Liver (tissue), 8 donors: ENCODE measurements at regions not wholly inside any gene's neighbourhood (a gene's known extent, or its start where the extent isn't known, plus 50 kb on each side); places are given as distances from the start of the nearest gene placed in this dataset.

Experiments used
- DNase-seq: peaks from one replicate; pipeline ENCODE4 v3.0.0-alpha.2; 2017; ENCODE audit warnings: low spot score
- H3K27ac ChIP-seq, 2 donors: one replicate each; pipeline ENCODE4 v1.7.0; 2013; ENCODE audit warnings: inconsistent platforms in 2 of 2, low read length in 2 of 2, control low read depth in 1 of 2, low read depth in 1 of 2, mild to moderate bottlenecking in 1 of 2
- H3K27me3 ChIP-seq, 4 donors: one replicate each; pipeline versions ENCODE4 v1.6.1 to v1.7.0; 2013; ENCODE audit warnings: low read length in 3 of 4, inconsistent platforms in 1 of 4, mild to moderate bottlenecking in 1 of 4, moderate library complexity in 1 of 4; ENCODE audit not compliant: control insufficient read depth in 4 of 4, insufficient read depth in 4 of 4
- H3K36me3 ChIP-seq, 4 donors: one replicate each; pipeline versions ENCODE4 v1.6.1 to v1.7.0; 2013; ENCODE audit warnings: low read length in 3 of 4, mild to moderate bottlenecking in 3 of 4, low read depth in 1 of 4, moderate library complexity in 1 of 4; ENCODE audit not compliant: control insufficient read depth in 4 of 4, insufficient read depth in 3 of 4
- H3K4me1 ChIP-seq, 4 donors: one replicate each; pipeline versions ENCODE4 v1.6.1 to v1.7.0; 2013; ENCODE audit warnings: low read length in 3 of 4, mild to moderate bottlenecking in 3 of 4, moderate library complexity in 1 of 4; ENCODE audit not compliant: control insufficient read depth in 4 of 4, insufficient read depth in 4 of 4
- H3K4me3 ChIP-seq, 3 donors: one replicate each; pipeline versions ENCODE4 v1.6.1 to v1.7.0; 2013; ENCODE audit warnings: low read length in 3 of 3, control low read depth in 1 of 3, low read depth in 1 of 3, mild to moderate bottlenecking in 1 of 3
- H3K9ac ChIP-seq, 2 donors: one replicate each; pipeline ENCODE4 v1.7.0; 2013; ENCODE audit warnings: low read length in 2 of 2, mild to moderate bottlenecking in 2 of 2, moderate library complexity in 2 of 2, control low read depth in 1 of 2, low read depth in 1 of 2
- H3K9me3 ChIP-seq, 4 donors: one replicate each; pipeline versions ENCODE4 v1.6.1 to v1.7.0; 2013; ENCODE audit warnings: low read length in 3 of 4; ENCODE audit not compliant: control insufficient read depth in 4 of 4
- EGR1 ChIP-seq, 2 donors: IDR thresholded peaks; 2 replicates each; pipeline ENCODE4 v1.6.1; 2016 to 2018; ENCODE audit warnings: antibody characterized with exemption in 2 of 2, low read depth in 2 of 2
- FOXA1 ChIP-seq: IDR thresholded peaks from 2 replicates; pipeline ENCODE4 v1.6.1; 2016; ENCODE audit warnings: antibody characterized with exemption
- FOXA2 ChIP-seq: IDR thresholded peaks from 2 replicates; pipeline ENCODE4 v1.6.1; 2016; ENCODE audit warnings: antibody characterized with exemption
- GABPA ChIP-seq, 2 donors: IDR thresholded peaks in 1 of 2; conservative IDR thresholded peaks in 1 of 2; 2 replicates each; pipeline ENCODE4 v1.6.1; 2016; ENCODE audit warnings: antibody characterized with exemption in 2 of 2, mild to moderate bottlenecking in 1 of 2, moderate library complexity in 1 of 2
- HNF4A ChIP-seq, 2 donors: conservative IDR thresholded peaks; 2 replicates each; pipeline ENCODE4 v1.6.1; 2016; ENCODE audit warnings: antibody characterized with exemption in 2 of 2, mild to moderate bottlenecking in 2 of 2
- HNF4G ChIP-seq: IDR thresholded peaks from 2 replicates; pipeline ENCODE4 v1.6.1; 2016; ENCODE audit warnings: antibody characterized with exemption
- JUND ChIP-seq, 2 donors: IDR thresholded peaks; 2 replicates each; pipeline ENCODE4 v1.6.1; 2016; ENCODE audit warnings: antibody characterized with exemption in 2 of 2
- NR2F2 ChIP-seq: IDR thresholded peaks from 2 replicates; pipeline ENCODE4 v1.6.1; 2016; ENCODE audit warnings: antibody characterized with exemption
- RAD21 ChIP-seq, 2 donors: IDR thresholded peaks; 2 replicates each; pipeline ENCODE4 v1.6.1; 2016; ENCODE audit warnings: antibody characterized with exemption in 2 of 2, mild to moderate bottlenecking in 2 of 2
- RXRA ChIP-seq, 2 donors: IDR thresholded peaks; 2 replicates each; pipeline ENCODE4 v1.6.1; 2017 to 2018; ENCODE audit warnings: antibody characterized with exemption in 2 of 2, mild to moderate bottlenecking in 1 of 2
- SP1 ChIP-seq: IDR thresholded peaks from 2 replicates; pipeline ENCODE4 v1.6.1; 2018; ENCODE audit warnings: antibody characterized with exemption, mild to moderate bottlenecking
- TAF1 ChIP-seq: conservative IDR thresholded peaks from 2 replicates; pipeline ENCODE4 v1.6.1; 2016; ENCODE audit warnings: antibody characterized with exemption, mild to moderate bottlenecking
- YY1 ChIP-seq: IDR thresholded peaks from 2 replicates; pipeline ENCODE4 v1.6.1; 2016; ENCODE audit warnings: antibody characterized with exemption, mild to moderate bottlenecking
- WGBS: extraction: QIAGEN DNeasy Blood & Tissue Kit; methylation state at CpG from one replicate; pipeline ENCODE4 v1.1.7; 2013; 5-methylcytosine and 5-hydroxymethylcytosine counted together
- TF ChIP-seq, protein P1 (sequence below): IDR thresholded peaks from 2 replicates; pipeline ENCODE4 v1.6.1; 2016; ENCODE audit warnings: antibody characterized with exemption, mild to moderate bottlenecking
- TF ChIP-seq, protein P2 (sequence below): IDR thresholded peaks from 2 replicates; pipeline ENCODE4 v1.6.1; 2016; ENCODE audit warnings: antibody characterized with exemption
- TF ChIP-seq, protein P3 (sequence below): IDR thresholded peaks from 2 replicates; pipeline ENCODE4 v1.6.1; 2016; ENCODE audit warnings: antibody characterized with exemption
- TF ChIP-seq, protein P4 (sequence below): fragments of 150-350 bp; IDR thresholded peaks from 2 replicates; pipeline ENCODE4 v1.5.1; 2017; ENCODE audit warnings: improper control_type of control experiment, low read depth, low read length; ENCODE audit not compliant: missing input control
- TF ChIP-seq, protein P5 (sequence below): IDR thresholded peaks from 2 replicates; pipeline ENCODE4 v1.6.1; 2016; ENCODE audit warnings: antibody characterized with exemption
- donor health status: healthy.
- donor health status: healthy.
- donor health status: healthy.
- donor health status: healthy.
- donor health status: healthy.

DNA sequence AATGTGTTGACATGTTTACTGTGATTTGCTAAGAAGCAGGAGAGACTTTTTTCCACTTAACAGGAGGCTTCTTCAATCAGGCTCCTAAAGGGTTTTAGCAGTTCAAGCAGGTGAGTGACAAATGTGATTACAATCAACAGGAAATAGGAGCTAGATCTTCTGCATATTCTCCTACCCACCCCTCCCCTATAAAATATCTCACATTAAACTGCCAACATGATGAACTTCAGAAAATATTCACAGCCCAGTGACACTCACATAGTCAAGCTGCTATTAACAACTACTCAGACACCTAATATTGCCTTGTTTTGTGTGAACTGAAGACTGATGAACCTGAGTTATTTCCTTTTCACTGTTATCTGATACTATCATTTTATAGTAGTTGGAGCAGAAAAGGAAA is 55.9 kb upstream of the ANTXR2 start (continued):
- TF ChIP-seq, protein P1, sequence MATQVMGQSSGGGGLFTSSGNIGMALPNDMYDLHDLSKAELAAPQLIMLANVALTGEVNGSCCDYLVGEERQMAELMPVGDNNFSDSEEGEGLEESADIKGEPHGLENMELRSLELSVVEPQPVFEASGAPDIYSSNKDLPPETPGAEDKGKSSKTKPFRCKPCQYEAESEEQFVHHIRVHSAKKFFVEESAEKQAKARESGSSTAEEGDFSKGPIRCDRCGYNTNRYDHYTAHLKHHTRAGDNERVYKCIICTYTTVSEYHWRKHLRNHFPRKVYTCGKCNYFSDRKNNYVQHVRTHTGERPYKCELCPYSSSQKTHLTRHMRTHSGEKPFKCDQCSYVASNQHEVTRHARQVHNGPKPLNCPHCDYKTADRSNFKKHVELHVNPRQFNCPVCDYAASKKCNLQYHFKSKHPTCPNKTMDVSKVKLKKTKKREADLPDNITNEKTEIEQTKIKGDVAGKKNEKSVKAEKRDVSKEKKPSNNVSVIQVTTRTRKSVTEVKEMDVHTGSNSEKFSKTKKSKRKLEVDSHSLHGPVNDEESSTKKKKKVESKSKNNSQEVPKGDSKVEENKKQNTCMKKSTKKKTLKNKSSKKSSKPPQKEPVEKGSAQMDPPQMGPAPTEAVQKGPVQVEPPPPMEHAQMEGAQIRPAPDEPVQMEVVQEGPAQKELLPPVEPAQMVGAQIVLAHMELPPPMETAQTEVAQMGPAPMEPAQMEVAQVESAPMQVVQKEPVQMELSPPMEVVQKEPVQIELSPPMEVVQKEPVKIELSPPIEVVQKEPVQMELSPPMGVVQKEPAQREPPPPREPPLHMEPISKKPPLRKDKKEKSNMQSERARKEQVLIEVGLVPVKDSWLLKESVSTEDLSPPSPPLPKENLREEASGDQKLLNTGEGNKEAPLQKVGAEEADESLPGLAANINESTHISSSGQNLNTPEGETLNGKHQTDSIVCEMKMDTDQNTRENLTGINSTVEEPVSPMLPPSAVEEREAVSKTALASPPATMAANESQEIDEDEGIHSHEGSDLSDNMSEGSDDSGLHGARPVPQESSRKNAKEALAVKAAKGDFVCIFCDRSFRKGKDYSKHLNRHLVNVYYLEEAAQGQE, result no peak
- TF ChIP-seq, protein P2, sequence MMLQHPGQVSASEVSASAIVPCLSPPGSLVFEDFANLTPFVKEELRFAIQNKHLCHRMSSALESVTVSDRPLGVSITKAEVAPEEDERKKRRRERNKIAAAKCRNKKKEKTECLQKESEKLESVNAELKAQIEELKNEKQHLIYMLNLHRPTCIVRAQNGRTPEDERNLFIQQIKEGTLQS, result no peak
- TF ChIP-seq HNF4G (no peak), TAF1 (no peak), SP1 (no peak), HNF4A (conservative IDR thresholded peaks at IDR 0.05) (no peak), FOXA2 (no peak), GABPA (IDR thresholded peaks at IDR 0.05 in 1 of 2, conservative IDR thresholded peaks at IDR 0.05 in 1 of 2) (no peak), YY1 (no peak), EGR1 (IDR thresholded peaks at IDR 0.05; ENCODE audit: low read depth in 2 of 2) (no peak), FOXA1 (no peak)

DNA sequence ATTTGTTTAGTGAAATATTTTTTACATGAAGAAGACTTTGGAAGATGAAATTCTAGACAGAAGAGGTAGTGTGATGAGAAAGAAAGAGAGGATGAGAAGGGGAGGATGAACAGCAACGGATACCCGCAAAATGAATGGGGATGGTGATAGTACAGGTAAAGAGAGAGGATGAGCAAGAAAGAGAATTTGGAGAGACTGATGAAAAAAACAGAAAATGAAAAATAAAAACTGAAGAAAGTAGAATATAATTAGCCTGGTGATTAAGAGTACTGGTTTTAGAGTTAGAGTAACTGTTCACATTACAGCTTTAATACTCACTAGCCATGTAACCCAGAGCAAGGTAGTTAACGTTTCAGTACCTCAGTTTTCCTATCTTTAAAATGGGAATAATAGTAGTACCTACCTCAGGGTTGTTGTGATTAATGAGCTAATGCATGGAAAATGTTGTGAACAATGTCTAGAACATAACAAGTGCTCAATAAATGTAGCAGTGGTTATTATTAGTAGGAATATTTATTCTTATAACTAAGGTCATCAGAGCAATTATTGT is 54.9 kb upstream of the ANTXR2 start:
- no peaks in the 10 kb centered on the region for H3K36me3 ChIP-seq
- TF ChIP-seq TAF1 (no peak), YY1 (no peak), NR2F2 (no peak), RAD21 (IDR thresholded peaks at IDR 0.05) (no peak), HNF4A (conservative IDR thresholded peaks at IDR 0.05) (no peak), JUND (IDR thresholded peaks at IDR 0.05) (no peak), SP1 (no peak), FOXA2 (no peak), HNF4G (no peak), RXRA (IDR thresholded peaks at IDR 0.05) (no peak), GABPA (IDR thresholded peaks at IDR 0.05 in 1 of 2, conservative IDR thresholded peaks at IDR 0.05 in 1 of 2) (no peak), FOXA1 (no peak), EGR1 (IDR thresholded peaks at IDR 0.05; ENCODE audit: low read depth in 2 of 2) (no peak)
- TF ChIP-seq, protein P3, sequence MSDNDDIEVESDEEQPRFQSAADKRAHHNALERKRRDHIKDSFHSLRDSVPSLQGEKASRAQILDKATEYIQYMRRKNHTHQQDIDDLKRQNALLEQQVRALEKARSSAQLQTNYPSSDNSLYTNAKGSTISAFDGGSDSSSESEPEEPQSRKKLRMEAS, result no peak
- TF ChIP-seq, protein P4, sequence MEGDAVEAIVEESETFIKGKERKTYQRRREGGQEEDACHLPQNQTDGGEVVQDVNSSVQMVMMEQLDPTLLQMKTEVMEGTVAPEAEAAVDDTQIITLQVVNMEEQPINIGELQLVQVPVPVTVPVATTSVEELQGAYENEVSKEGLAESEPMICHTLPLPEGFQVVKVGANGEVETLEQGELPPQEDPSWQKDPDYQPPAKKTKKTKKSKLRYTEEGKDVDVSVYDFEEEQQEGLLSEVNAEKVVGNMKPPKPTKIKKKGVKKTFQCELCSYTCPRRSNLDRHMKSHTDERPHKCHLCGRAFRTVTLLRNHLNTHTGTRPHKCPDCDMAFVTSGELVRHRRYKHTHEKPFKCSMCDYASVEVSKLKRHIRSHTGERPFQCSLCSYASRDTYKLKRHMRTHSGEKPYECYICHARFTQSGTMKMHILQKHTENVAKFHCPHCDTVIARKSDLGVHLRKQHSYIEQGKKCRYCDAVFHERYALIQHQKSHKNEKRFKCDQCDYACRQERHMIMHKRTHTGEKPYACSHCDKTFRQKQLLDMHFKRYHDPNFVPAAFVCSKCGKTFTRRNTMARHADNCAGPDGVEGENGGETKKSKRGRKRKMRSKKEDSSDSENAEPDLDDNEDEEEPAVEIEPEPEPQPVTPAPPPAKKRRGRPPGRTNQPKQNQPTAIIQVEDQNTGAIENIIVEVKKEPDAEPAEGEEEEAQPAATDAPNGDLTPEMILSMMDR, result no peak
- TF ChIP-seq, protein P1, result no peak
- TF ChIP-seq, protein P5, sequence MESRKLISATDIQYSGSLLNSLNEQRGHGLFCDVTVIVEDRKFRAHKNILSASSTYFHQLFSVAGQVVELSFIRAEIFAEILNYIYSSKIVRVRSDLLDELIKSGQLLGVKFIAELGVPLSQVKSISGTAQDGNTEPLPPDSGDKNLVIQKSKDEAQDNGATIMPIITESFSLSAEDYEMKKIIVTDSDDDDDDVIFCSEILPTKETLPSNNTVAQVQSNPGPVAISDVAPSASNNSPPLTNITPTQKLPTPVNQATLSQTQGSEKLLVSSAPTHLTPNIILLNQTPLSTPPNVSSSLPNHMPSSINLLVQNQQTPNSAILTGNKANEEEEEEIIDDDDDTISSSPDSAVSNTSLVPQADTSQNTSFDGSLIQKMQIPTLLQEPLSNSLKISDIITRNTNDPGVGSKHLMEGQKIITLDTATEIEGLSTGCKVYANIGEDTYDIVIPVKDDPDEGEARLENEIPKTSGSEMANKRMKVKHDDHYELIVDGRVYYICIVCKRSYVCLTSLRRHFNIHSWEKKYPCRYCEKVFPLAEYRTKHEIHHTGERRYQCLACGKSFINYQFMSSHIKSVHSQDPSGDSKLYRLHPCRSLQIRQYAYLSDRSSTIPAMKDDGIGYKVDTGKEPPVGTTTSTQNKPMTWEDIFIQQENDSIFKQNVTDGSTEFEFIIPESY, result no peak
- TF ChIP-seq, protein P2, result no peak
- H3K4me1 ChIP-seq, result no peaks in the 10 kb centered on the region
- peaks cover 0 to 3% (median 0%) of the 10 kb centered on the region in 4 donors for H3K27me3 ChIP-seq
- H3K4me3 ChIP-seq, result no peak overlapping the region
- DNase-seq, result no peak
- H3K27ac ChIP-seq, result no peak overlapping the region
- WGBS, result 84% methylated on average over 3 of the region's 3 CpGs
- no peak overlapping the region for H3K9ac ChIP-seq
- H3K9me3 ChIP-seq, result no peaks in the 10 kb centered on the region
